HCT116 (cell line): ENCODE measurements at regions not wholly inside any gene's neighbourhood (a gene's known extent, or its start where the extent isn't known, plus 50 kb on each side); places are given as distances from the start of the nearest gene placed in this dataset.

Experiments
- ATAC-seq: fragments of 200-7000 bp; cut with Tn5 transposase; 2 replicates; pipeline ENCODE4 v1.9.1; 2020; ENCODE audit warnings: mild to moderate bottlenecking, moderate library complexity
- BruUV-seq: library from RNA; stranded (reverse); fragments of 400-500 nt; replicated peaks from 2 replicates; lab custom pipeline; 2021; lab: Mats Ljungman, UMichigan
- CTCF ChIA-PET: fragments of 300-600 bp; sonication (Branson Sonifier 250); formaldehyde crosslinking; loops from one replicate; lab custom pipeline; 2021; ENCODE audit warnings: antibody characterized with exemption; lab: Charles Lee
- POLR2A ChIA-PET: fragments of 300-600, 350-600 bp; sonication (Branson Sonifier 250); formaldehyde crosslinking; loops from one replicate; lab custom pipeline; 2021; ENCODE audit warnings: antibody characterized with exemption; lab: Charles Lee
- RAD21 ChIA-PET, 2 experiments: fragments of 300-600 bp; sonication (Branson Sonifier 250); formaldehyde crosslinking; loops; one replicate each; lab custom pipeline; 2023; ENCODE audit warnings: low total read pairs in 2 of 2; ENCODE audit not compliant: uncharacterized antibody in 2 of 2, unreplicated experiment in 2 of 2, low non-redundant PET in 1 of 2; lab: Charles Lee
- DNase-seq: peaks from one replicate; pipeline ENCODE4 v3.0.0-alpha.2; 2010; ENCODE audit warnings: low read depth, low spot score
- H2AFZ ChIP-seq: fragments of 200-600 bp; shearing (Covaris generic), sonication (generic); 2 replicates; pipeline ENCODE4 v1.6.1; 2017; ENCODE audit warnings: low read depth, mixed run types, mixed read lengths, antibody characterized with exemption, low read length; ENCODE audit not compliant: poor library complexity, severe bottlenecking
- H3K27ac ChIP-seq: 2 replicates; pipeline ENCODE4 v1.5.1; 2012; ENCODE audit warnings: low read depth, low read length
- H3K27me3 ChIP-seq: fragments of 200-600 bp; sonication (generic); 2 replicates; pipeline ENCODE4 v1.6.1; 2016; ENCODE audit warnings: mixed run types, low read length, mixed read lengths; ENCODE audit not compliant: insufficient read depth
- H3K36me3 ChIP-seq, 2 experiments: fragments of 200-500 bp in 1 of 2; fragments of 200-600 bp in 1 of 2; sonication (Bioruptor generic) in 1 of 2; sonication (generic) in 1 of 2; 2 replicates each; pipeline versions ENCODE4 v1.5.1 to v1.6.1; 2014 to 2016; ENCODE audit warnings: low read length in 2 of 2, inconsistent platforms in 1 of 2, mixed read lengths in 1 of 2, mixed run types in 1 of 2; ENCODE audit not compliant: insufficient read depth in 2 of 2, control insufficient read depth in 1 of 2
- H3K4me1 ChIP-seq, 2 experiments: fragments of 200-600 bp in 1 of 2; sonication (generic) in 1 of 2; 2 replicates each; pipeline versions ENCODE4 v1.5.1 to v1.6.1; 2012 to 2017; ENCODE audit warnings: low read length in 2 of 2, inconsistent platforms in 1 of 2, mild to moderate bottlenecking in 1 of 2, mixed read lengths in 1 of 2, mixed run types in 1 of 2, moderate library complexity in 1 of 2; ENCODE audit not compliant: insufficient read depth in 2 of 2, control insufficient read depth in 1 of 2
- H3K4me2 ChIP-seq: fragments of 200-600 bp; sonication (generic); 2 replicates; pipeline ENCODE4 v1.6.1; 2017; ENCODE audit warnings: mixed run types, low read length, mixed read lengths
- H3K4me3 ChIP-seq, 2 experiments: fragments of 200-600 bp in 1 of 2; sonication (generic) in 1 of 2; replicated peaks in 1 of 2; 2 replicates each; pipeline ENCODE4 v1.5.1; 2011 to 2016; ENCODE audit warnings: low read length in 2 of 2, control low read depth in 1 of 2, low read depth in 1 of 2, mild to moderate bottlenecking in 1 of 2, mixed read lengths in 1 of 2, mixed run types in 1 of 2
- H3K79me2 ChIP-seq: fragments of 200-600 bp; sonication (generic); 2 replicates; pipeline ENCODE4 v1.6.1; 2017; ENCODE audit warnings: mild to moderate bottlenecking, mixed run types, low read length, moderate library complexity, mixed read lengths; ENCODE audit not compliant: insufficient read depth
- H3K9ac ChIP-seq: fragments of 200-600 bp; sonication (generic); 2 replicates; pipeline ENCODE4 v1.6.1; 2016; ENCODE audit warnings: low read length, mixed read lengths
- H3K9me2 ChIP-seq: fragments of 200-600 bp; sonication (generic), shearing (Covaris generic); 2 replicates; pipeline ENCODE4 v1.6.1; 2017; ENCODE audit warnings: mixed run types, mild to moderate bottlenecking, moderate library complexity; ENCODE audit not compliant: insufficient read depth
- H3K9me3 ChIP-seq, 2 experiments: fragments of 200-500 bp in 1 of 2; fragments of 200-600 bp in 1 of 2; sonication (Bioruptor generic) in 1 of 2; sonication (generic) in 1 of 2; 2 replicates each; pipeline ENCODE4 v1.6.1; 2014 to 2017; ENCODE audit warnings: low read length in 2 of 2, mixed read lengths in 2 of 2, inconsistent platforms in 1 of 2, low read depth in 1 of 2, mild to moderate bottlenecking in 1 of 2, mixed run types in 1 of 2, moderate library complexity in 1 of 2; ENCODE audit not compliant: control insufficient read depth in 1 of 2, insufficient read depth in 1 of 2
- H4K20me1 ChIP-seq: fragments of 200-600 bp; sonication (generic), shearing (Covaris generic); 2 replicates; pipeline ENCODE4 v1.6.1; 2017; ENCODE audit warnings: mixed run types, mild to moderate bottlenecking, moderate library complexity; ENCODE audit not compliant: insufficient read depth
- CBX3 ChIP-seq: IDR thresholded peaks from 2 replicates; pipeline ENCODE4 v1.6.1; 2012; ENCODE audit warnings: low read depth
- CEBPB ChIP-seq: IDR thresholded peaks from 2 replicates; pipeline ENCODE4 v1.6.1; 2012; ENCODE audit warnings: low read depth
- CTCF ChIP-seq, 3 experiments: fragments of 200-600 bp in 1 of 3; sonication (generic) in 1 of 3; IDR thresholded peaks in 2 of 3; conservative IDR thresholded peaks in 1 of 3; 2 replicates each; pipeline ENCODE4 v1.5.1; 2012 to 2017; ENCODE audit warnings: low read depth in 2 of 3, low read length in 2 of 3, antibody characterized with exemption in 1 of 3, borderline replicate concordance in 1 of 3, control low read depth in 1 of 3, mild to moderate bottlenecking in 1 of 3, mixed read lengths in 1 of 3, mixed run types in 1 of 3, moderate library complexity in 1 of 3; ENCODE audit not compliant: insufficient read depth in 1 of 3
- EGR1 ChIP-seq: IDR thresholded peaks from 2 replicates; pipeline ENCODE4 v1.6.1; 2012; ENCODE audit warnings: low read depth
- ELF1 ChIP-seq: IDR thresholded peaks from 2 replicates; pipeline ENCODE4 v1.6.1; 2012; ENCODE audit warnings: low read depth, borderline replicate concordance
- EZH2 ChIP-seq: fragments of 200-600 bp; sonication (generic); IDR thresholded peaks from 2 replicates; pipeline ENCODE4 v1.6.1; 2017; ENCODE audit warnings: antibody characterized with exemption, mixed run types
- EZH2phosphoT487 ChIP-seq: fragments of 200-600 bp; IDR thresholded peaks from 2 replicates; pipeline ENCODE4 v1.6.1; 2018; ENCODE audit warnings: antibody characterized with exemption, borderline replicate concordance
- FOSL1 ChIP-seq: IDR thresholded peaks from 2 replicates; pipeline ENCODE4 v1.6.1; 2012; ENCODE audit warnings: low read depth
- MAX ChIP-seq: IDR thresholded peaks from 2 replicates; pipeline ENCODE4 v1.6.1; 2012
- POLR2AphosphoS5 ChIP-seq: IDR thresholded peaks from 2 replicates; pipeline ENCODE4 v1.6.1; 2011; ENCODE audit warnings: mild to moderate bottlenecking, low read depth, low read length, moderate library complexity
- RAD21 ChIP-seq: IDR thresholded peaks from 2 replicates; pipeline ENCODE4 v1.6.1; 2012; ENCODE audit warnings: low read depth, mild to moderate bottlenecking
- REST ChIP-seq: IDR thresholded peaks from 2 replicates; pipeline ENCODE4 v1.6.1; 2012; ENCODE audit warnings: low read depth
- SIN3A ChIP-seq: IDR thresholded peaks from 2 replicates; pipeline ENCODE4 v1.6.1; 2012; ENCODE audit warnings: low read depth
- SP1 ChIP-seq: IDR thresholded peaks from 2 replicates; pipeline ENCODE4 v1.6.1; 2012; ENCODE audit warnings: low read depth
- YY1 ChIP-seq: IDR thresholded peaks from 2 replicates; pipeline ENCODE4 v1.6.1; 2011; ENCODE audit warnings: low read length, low read depth, moderate library complexity, mild to moderate bottlenecking; ENCODE audit not compliant: insufficient replicate concordance; ENCODE audit errors: extremely low read depth
- ZFX ChIP-seq: fragments of 450-650 bp; IDR thresholded peaks from 2 replicates; pipeline ENCODE4 v1.6.1; 2017
- ZNF274 ChIP-seq: fragments of 200-500 bp; sonication (Bioruptor generic); IDR thresholded peaks from 2 replicates; pipeline ENCODE4 v1.6.1; 2014; ENCODE audit warnings: mild to moderate bottlenecking, low read depth, low read length, inconsistent platforms
- intact Hi-C: fragments of 100-400 bp; cut with micrococcal nuclease; formaldehyde crosslinking; loops from 2 replicates; pipeline ENCODE4 v1.10.0; 2022

GRCh38 chr19:31121501-31121900 is 227.7 kb downstream of the TSHZ3 start:
- RAD21 ChIA-PET = no interaction called here
- CTCF ChIA-PET = no interaction called here
- no peaks in the 10 kb centered on the region for H3K4me1 ChIP-seq
- H3K9me2 ChIP-seq = no peaks in the 10 kb centered on the region
- H3K36me3 ChIP-seq = no peaks in the 10 kb centered on the region
- H3K27me3 ChIP-seq = no peaks in the 10 kb centered on the region
- H3K4me2 ChIP-seq = no peak overlapping the region
- ATAC-seq (no peak), DNase-seq (no peak)
- H2AFZ ChIP-seq = no peak overlapping the region
- POLR2A ChIA-PET = no interaction called here
- H3K4me3 ChIP-seq = no peak overlapping the region
- TF ChIP-seq CTCF (IDR thresholded peaks at IDR 0.05 in 2 of 3, conservative IDR thresholded peaks at IDR 0.05 in 1 of 3; ENCODE audit: borderline replicate concordance in 1 of 3, insufficient read depth in 1 of 3, low read depth in 2 of 3, low read length in 2 of 3) = no peak
- TF ChIP-seq ZNF274 = no peak
- TF ChIP-seq MAX = no peak
- TF ChIP-seq CBX3 = no peak
- TF ChIP-seq SP1 = no peak
- no peak for TF ChIP-seq EGR1
- no peak for TF ChIP-seq EZH2phosphoT487
- TF ChIP-seq EZH2 = no peak
- H3K9me3 ChIP-seq = peaks cover 0 to 17% of the 10 kb centered on the region in 2 experiments; a peak in 2 of 4 replicates
- H3K79me2 ChIP-seq = no peaks in the 10 kb centered on the region
- H3K9ac ChIP-seq = no peak overlapping the region
- BruUV-seq = no TSS peak
- no peak overlapping the region for H3K27ac ChIP-seq
- intact Hi-C loops = no loop called here
- H4K20me1 ChIP-seq = no peaks in the 10 kb centered on the region

- BruUV-seq = no TSS peak
- H3K36me3 ChIP-seq = no peaks in the 10 kb centered on the region
- ATAC-seq (no peak), DNase-seq (no peak)
- no peak overlapping the region for H2AFZ ChIP-seq
- no peaks in the 10 kb centered on the region for H3K27me3 ChIP-seq
- no peaks in the 10 kb centered on the region for H3K79me2 ChIP-seq
- ChIA-PET POLR2A (no interaction called here), RAD21 (no interaction called here), CTCF (no interaction called here)
- H3K9me3 ChIP-seq = peaks cover 0 to 13% of the 10 kb centered on the region in 2 experiments; a peak in 2 of 4 replicates
- intact Hi-C loops = no loop called here
- no peak overlapping the region for H3K4me3 ChIP-seq
- H3K9me2 ChIP-seq = no peaks in the 10 kb centered on the region
- H3K9ac ChIP-seq = no peak overlapping the region
- no peaks in the 10 kb centered on the region for H3K4me1 ChIP-seq
- H4K20me1 ChIP-seq = no peaks in the 10 kb centered on the region
- no peak overlapping the region for H3K4me2 ChIP-seq
- H3K27ac ChIP-seq = no peak overlapping the region
- TF ChIP-seq ZFX (no peak), YY1 (no peak), REST (no peak), CEBPB (no peak), FOSL1 (no peak), RAD21 (no peak), SP1 (no peak), EZH2phosphoT487 (no peak), ELF1 (no peak), POLR2AphosphoS5 (no peak), SIN3A (no peak), CBX3 (no peak)
Measured at GRCh38 chr19:31120952-31121351, 228.3 kb downstream of the TSHZ3 start.
